ENCODE measurements at regions not wholly inside any gene's neighbourhood (a gene's known extent, or its start where the extent isn't known, plus 50 kb on each side); places are given as distances from the start of the nearest gene placed in this dataset.

DNA sequence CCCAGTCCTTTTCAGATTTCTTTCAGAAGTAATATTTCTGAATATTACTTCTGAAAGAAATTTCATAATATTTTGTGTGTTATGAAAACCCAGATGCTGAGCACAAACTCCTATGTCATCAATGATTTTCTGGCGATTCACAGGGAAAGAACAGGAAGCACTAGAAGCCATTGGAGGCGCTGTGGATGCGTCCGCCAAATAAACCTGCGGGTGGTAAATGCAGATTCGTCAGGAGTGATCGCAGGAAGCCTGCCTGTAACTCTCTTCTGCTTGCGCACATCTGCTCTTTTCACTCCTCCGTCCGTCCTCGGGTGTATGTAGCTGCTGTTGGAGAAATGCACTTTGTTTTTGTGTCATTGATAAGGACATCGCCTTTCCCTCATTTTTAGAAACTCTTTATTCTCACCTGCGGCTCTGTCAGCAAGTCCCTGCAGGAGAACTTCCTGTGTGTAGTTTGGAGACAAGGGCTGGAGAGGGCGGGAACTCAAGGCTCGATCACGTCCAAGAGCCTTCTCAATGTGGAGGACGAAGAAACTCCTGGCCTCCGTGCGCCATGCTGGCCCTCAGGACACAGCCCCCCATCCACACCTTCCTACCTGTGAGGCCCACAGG lies 483.8 kb downstream of the GALR1 start:
- no peaks in the 10 kb centered on the region for H3K36me3 Mint-ChIP-seq (ENCODE audit: low read depth)
- H3K4me1 Mint-ChIP-seq (ENCODE audit: low read depth), result no peaks in the 10 kb centered on the region
- ChIA-PET CTCF (no interaction called here), POLR2A (no interaction called here)
- DNase-seq (no peak), ATAC-seq (no peak)
- no peak overlapping the region for H3K4me3 Mint-ChIP-seq
- H3K27me3 Mint-ChIP-seq (ENCODE audit: low read depth), result peaks cover 2% of the 10 kb centered on the region
- H3K27ac Mint-ChIP-seq, result no peak overlapping the region
- H3K9me3 Mint-ChIP-seq (ENCODE audit: insufficient read depth), result no peaks in the 10 kb centered on the region

GRCh38 chr18:77736842-77737241 lies 487.2 kb downstream of the GALR1 start:
- Mint-ChIP-seq H3K36me3 (ENCODE audit: low read depth) (no peaks in the 10 kb centered on the region), H3K27ac (no peak overlapping the region), H3K4me1 (ENCODE audit: low read depth) (no peaks in the 10 kb centered on the region), H3K27me3 (ENCODE audit: low read depth) (peaks cover 5% of the 10 kb centered on the region), H3K4me3 (no peak overlapping the region), H3K9me3 (ENCODE audit: insufficient read depth) (no peaks in the 10 kb centered on the region)
- POLR2A ChIA-PET, result no interaction called here
- DNase-seq (no peak), ATAC-seq (no peak)
- CTCF ChIA-PET, result no interaction called here

GRCh38 chr18:77737405-77737804 lies 487.8 kb downstream of the GALR1 start:
- H3K4me1 Mint-ChIP-seq (ENCODE audit: low read depth), result no peaks in the 10 kb centered on the region
- H3K27ac Mint-ChIP-seq, result no peak overlapping the region
- H3K4me3 Mint-ChIP-seq, result no peak overlapping the region
- H3K27me3 Mint-ChIP-seq (ENCODE audit: low read depth), result peaks cover 5% of the 10 kb centered on the region
- ATAC-seq, result no peak
- no peaks in the 10 kb centered on the region for H3K36me3 Mint-ChIP-seq (ENCODE audit: low read depth)
- DNase-seq, result no peak
- CTCF ChIA-PET, result no interaction called here
- POLR2A ChIA-PET, result no interaction called here
- no peaks in the 10 kb centered on the region for H3K9me3 Mint-ChIP-seq (ENCODE audit: insufficient read depth)

GRCh38 chr18:77749089-77749488 lies 499.4 kb downstream of the GALR1 start:
- Mint-ChIP-seq H3K27me3 (ENCODE audit: low read depth) (no peaks in the 10 kb centered on the region), H3K4me3 (no peak overlapping the region), H3K4me1 (ENCODE audit: low read depth) (no peaks in the 10 kb centered on the region), H3K9me3 (ENCODE audit: insufficient read depth) (no peaks in the 10 kb centered on the region), H3K27ac (no peak overlapping the region), H3K36me3 (ENCODE audit: low read depth) (no peaks in the 10 kb centered on the region)
- DNase-seq (no peak), ATAC-seq (no peak)
- POLR2A ChIA-PET, result no interaction called here
- CTCF ChIA-PET, result no interaction called here

DNA sequence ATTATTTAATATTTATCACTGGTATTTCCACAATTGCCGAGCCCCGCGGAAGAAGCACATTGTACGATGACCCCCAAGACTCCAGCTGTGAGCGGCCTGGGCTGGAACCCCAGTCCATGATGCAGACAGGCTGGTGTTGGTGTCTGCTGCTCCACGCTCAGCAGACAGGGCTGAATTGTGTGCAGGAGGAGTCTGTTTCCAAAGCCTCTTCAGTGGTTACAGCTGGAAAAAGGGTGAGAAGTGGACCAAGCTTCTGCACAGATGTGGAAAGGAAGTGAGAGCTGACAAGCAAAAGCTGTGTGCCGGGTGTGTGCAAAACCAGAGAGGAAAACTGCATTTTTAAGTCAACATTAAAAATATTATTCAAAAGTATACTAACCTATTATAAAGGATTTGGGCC lies 500.4 kb downstream of the GALR1 start:
- ChIA-PET CTCF (no interaction called here), POLR2A (no interaction called here)
- no peak for DNase-seq
- no peak overlapping the region for H3K4me3 Mint-ChIP-seq
- no peaks in the 10 kb centered on the region for H3K9me3 Mint-ChIP-seq (ENCODE audit: insufficient read depth)
- no peaks in the 10 kb centered on the region for H3K4me1 Mint-ChIP-seq (ENCODE audit: low read depth)
- no peak overlapping the region for H3K27ac Mint-ChIP-seq
- ATAC-seq, result no peak
- no peaks in the 10 kb centered on the region for H3K27me3 Mint-ChIP-seq (ENCODE audit: low read depth)
- no peaks in the 10 kb centered on the region for H3K36me3 Mint-ChIP-seq (ENCODE audit: low read depth)

- ChIA-PET CTCF (interaction anchor here (0.6 kb wide), 1 partner anchor 1000 kb away, joined by 3 read pairs; no protein-coding TSS in a partner anchor), POLR2A (no interaction called here)
- Mint-ChIP-seq H3K9me3 (ENCODE audit: insufficient read depth) (no peaks in the 10 kb centered on the region), H3K27ac (no peak overlapping the region), H3K4me1 (ENCODE audit: low read depth) (no peaks in the 10 kb centered on the region), H3K27me3 (ENCODE audit: low read depth) (no peaks in the 10 kb centered on the region), H3K36me3 (ENCODE audit: low read depth) (no peaks in the 10 kb centered on the region), H3K4me3 (no peak overlapping the region)
- ATAC-seq, result no peak
- DNase-seq, result no peak
Measured at GRCh38 chr18:77754475-77755044, 504.9 kb downstream of the GALR1 start.

DNA sequence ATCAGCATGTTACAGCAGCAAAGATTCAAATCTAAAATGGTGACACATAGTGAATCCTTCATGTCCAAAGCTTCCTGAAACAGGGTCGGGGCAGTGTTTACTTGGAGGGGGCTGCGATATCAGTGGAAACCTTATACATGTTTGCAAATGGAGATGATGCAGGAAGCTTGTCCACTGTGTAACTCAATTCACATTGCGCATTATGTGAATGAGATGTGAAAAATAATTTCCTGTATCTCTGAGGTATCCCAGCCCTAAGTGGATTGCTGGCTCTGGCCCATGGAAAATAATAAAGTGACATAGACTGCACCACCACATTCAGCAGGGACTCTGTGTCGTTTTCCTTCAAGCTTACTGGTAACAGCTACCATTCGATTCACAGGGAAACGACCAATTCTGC lies 505.5 kb downstream of the GALR1 start:
- no peaks in the 10 kb centered on the region for H3K9me3 Mint-ChIP-seq (ENCODE audit: insufficient read depth)
- H3K36me3 Mint-ChIP-seq (ENCODE audit: low read depth), result no peaks in the 10 kb centered on the region
- H3K4me1 Mint-ChIP-seq (ENCODE audit: low read depth), result no peaks in the 10 kb centered on the region
- ATAC-seq (no peak), DNase-seq (no peak)
- no peaks in the 10 kb centered on the region for H3K27me3 Mint-ChIP-seq (ENCODE audit: low read depth)
- POLR2A ChIA-PET, result no interaction called here
- no peak overlapping the region for H3K4me3 Mint-ChIP-seq
- CTCF ChIA-PET, result interaction anchor here (0.6 kb wide), 2 partner anchors 299 to 1001 kb away, joined by 3 read pairs; no protein-coding TSS in a partner anchor
- H3K27ac Mint-ChIP-seq, result no peak overlapping the region

- Mint-ChIP-seq H3K36me3 (ENCODE audit: low read depth) (no peaks in the 10 kb centered on the region), H3K4me1 (ENCODE audit: low read depth) (no peaks in the 10 kb centered on the region), H3K9me3 (ENCODE audit: insufficient read depth) (no peaks in the 10 kb centered on the region), H3K27ac (no peak overlapping the region), H3K27me3 (ENCODE audit: low read depth) (peaks cover 6% of the 10 kb centered on the region), H3K4me3 (no peak overlapping the region)
- ChIA-PET POLR2A (no interaction called here), CTCF (no interaction called here)
- DNase-seq, result no peak
- ATAC-seq, result no peak
Measured at GRCh38 chr18:77761332-77761731, 511.7 kb downstream of the GALR1 start.

- Mint-ChIP-seq H3K27ac (no peak overlapping the region), H3K9me3 (ENCODE audit: insufficient read depth) (no peaks in the 10 kb centered on the region), H3K36me3 (ENCODE audit: low read depth) (no peaks in the 10 kb centered on the region), H3K4me3 (no peak overlapping the region), H3K27me3 (ENCODE audit: low read depth) (peaks cover 8% of the 10 kb centered on the region), H3K4me1 (ENCODE audit: low read depth) (no peaks in the 10 kb centered on the region)
- POLR2A ChIA-PET, result no interaction called here
- DNase-seq (no peak), ATAC-seq (no peak)
- CTCF ChIA-PET, result no interaction called here
Measured at GRCh38 chr18:77762014-77762413, 512.4 kb downstream of the GALR1 start.

- Mint-ChIP-seq H3K4me3 (no peak overlapping the region), H3K4me1 (ENCODE audit: low read depth) (no peaks in the 10 kb centered on the region), H3K9me3 (ENCODE audit: insufficient read depth) (no peaks in the 10 kb centered on the region), H3K27ac (no peak overlapping the region), H3K36me3 (ENCODE audit: low read depth) (no peaks in the 10 kb centered on the region), H3K27me3 (ENCODE audit: low read depth) (peaks cover 8% of the 10 kb centered on the region)
- ATAC-seq (no peak), DNase-seq (no peak)
- CTCF ChIA-PET, result no interaction called here
- POLR2A ChIA-PET, result no interaction called here
Measured at GRCh38 chr18:77762642-77763041, 513.0 kb downstream of the GALR1 start.

GRCh38 chr18:77763530-77764145 lies 514.0 kb downstream of the GALR1 start:
- CTCF ChIA-PET, result no interaction called here
- POLR2A ChIA-PET, result no interaction called here
- no peak for DNase-seq
- Mint-ChIP-seq H3K36me3 (ENCODE audit: low read depth) (no peaks in the 10 kb centered on the region), H3K9me3 (ENCODE audit: insufficient read depth) (no peaks in the 10 kb centered on the region), H3K27ac (no peak overlapping the region), H3K27me3 (ENCODE audit: low read depth) (peaks cover 8% of the 10 kb centered on the region), H3K4me1 (ENCODE audit: low read depth) (no peaks in the 10 kb centered on the region), H3K4me3 (no peak overlapping the region)
- ATAC-seq, result no peak

- Mint-ChIP-seq H3K4me3 (no peak overlapping the region), H3K4me1 (ENCODE audit: low read depth) (no peaks in the 10 kb centered on the region), H3K27ac (no peak overlapping the region), H3K27me3 (ENCODE audit: low read depth) (peaks cover 8% of the 10 kb centered on the region), H3K36me3 (ENCODE audit: low read depth) (no peaks in the 10 kb centered on the region), H3K9me3 (ENCODE audit: insufficient read depth) (no peaks in the 10 kb centered on the region)
- DNase-seq (no peak), ATAC-seq (no peak)
- ChIA-PET POLR2A (no interaction called here), CTCF (no interaction called here)
Measured at GRCh38 chr18:77765468-77765867, 515.8 kb downstream of the GALR1 start.

GRCh38 chr18:77766421-77766820 lies 516.8 kb downstream of the GALR1 start:
- no peak overlapping the region for H3K4me3 Mint-ChIP-seq
- ChIA-PET POLR2A (no interaction called here), CTCF (no interaction called here)
- peaks cover 7% of the 10 kb centered on the region for H3K27me3 Mint-ChIP-seq (ENCODE audit: low read depth)
- no peak for ATAC-seq
- no peaks in the 10 kb centered on the region for H3K36me3 Mint-ChIP-seq (ENCODE audit: low read depth)
- H3K4me1 Mint-ChIP-seq (ENCODE audit: low read depth), result no peaks in the 10 kb centered on the region
- H3K9me3 Mint-ChIP-seq (ENCODE audit: insufficient read depth), result no peaks in the 10 kb centered on the region
- no peak overlapping the region for H3K27ac Mint-ChIP-seq
- no peak for DNase-seq

Measured in activated CD8-positive, alpha-beta T cell treated with anti-CD3 and anti-CD28 coated beads, Interleukin-2, amount 10 ng/mL, durations not matched to agents 7 days and 5 days (primary cell).